ENCODE measurements at regions not wholly inside any gene's neighbourhood (a gene's known extent, or its start where the extent isn't known, plus 50 kb on each side); places are given as distances from the start of the nearest gene placed in this dataset.

DNA sequence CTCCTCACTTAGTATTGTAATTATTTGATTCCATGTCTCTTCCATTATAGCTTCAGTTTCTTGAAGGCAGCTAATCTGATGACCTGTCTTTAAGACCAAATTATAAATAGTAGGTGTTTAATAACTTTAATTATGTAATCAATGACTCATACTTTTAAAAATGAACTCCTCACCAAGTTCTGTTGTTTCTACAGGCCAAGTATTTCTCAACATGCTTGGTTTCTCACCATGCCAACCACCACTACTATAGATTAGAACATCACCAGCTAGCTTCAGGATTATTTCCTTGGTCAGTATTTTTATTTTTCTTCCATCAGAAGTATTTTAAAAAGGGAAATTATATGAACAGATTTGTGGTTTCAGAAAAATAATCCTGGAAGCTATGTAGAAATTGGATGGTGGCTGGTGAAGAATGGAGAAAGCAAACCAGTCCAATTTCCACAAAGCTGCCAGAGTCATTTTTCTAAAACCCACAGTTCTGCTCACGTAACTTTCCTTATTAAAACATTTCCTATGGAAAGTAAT, 237.7 kb upstream of the DACH1 start:
- TF ChIP-seq, protein P1, sequence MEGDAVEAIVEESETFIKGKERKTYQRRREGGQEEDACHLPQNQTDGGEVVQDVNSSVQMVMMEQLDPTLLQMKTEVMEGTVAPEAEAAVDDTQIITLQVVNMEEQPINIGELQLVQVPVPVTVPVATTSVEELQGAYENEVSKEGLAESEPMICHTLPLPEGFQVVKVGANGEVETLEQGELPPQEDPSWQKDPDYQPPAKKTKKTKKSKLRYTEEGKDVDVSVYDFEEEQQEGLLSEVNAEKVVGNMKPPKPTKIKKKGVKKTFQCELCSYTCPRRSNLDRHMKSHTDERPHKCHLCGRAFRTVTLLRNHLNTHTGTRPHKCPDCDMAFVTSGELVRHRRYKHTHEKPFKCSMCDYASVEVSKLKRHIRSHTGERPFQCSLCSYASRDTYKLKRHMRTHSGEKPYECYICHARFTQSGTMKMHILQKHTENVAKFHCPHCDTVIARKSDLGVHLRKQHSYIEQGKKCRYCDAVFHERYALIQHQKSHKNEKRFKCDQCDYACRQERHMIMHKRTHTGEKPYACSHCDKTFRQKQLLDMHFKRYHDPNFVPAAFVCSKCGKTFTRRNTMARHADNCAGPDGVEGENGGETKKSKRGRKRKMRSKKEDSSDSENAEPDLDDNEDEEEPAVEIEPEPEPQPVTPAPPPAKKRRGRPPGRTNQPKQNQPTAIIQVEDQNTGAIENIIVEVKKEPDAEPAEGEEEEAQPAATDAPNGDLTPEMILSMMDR (IDR thresholded peaks at IDR 0.05), result no peak
- TF ChIP-seq EZH2phosphoT487 (IDR thresholded peaks at IDR 0.05), result no peak
